ENCODE measurements at regions not wholly inside any gene's neighbourhood (a gene's known extent, or its start where the extent isn't known, plus 50 kb on each side); places are given as distances from the start of the nearest gene placed in this dataset.
"Not testable (repeated sequence)": the region's sequence is repeated elsewhere in the genome, so short reads cannot be mapped to it uniquely, and the experiment has no call there.

DNA sequence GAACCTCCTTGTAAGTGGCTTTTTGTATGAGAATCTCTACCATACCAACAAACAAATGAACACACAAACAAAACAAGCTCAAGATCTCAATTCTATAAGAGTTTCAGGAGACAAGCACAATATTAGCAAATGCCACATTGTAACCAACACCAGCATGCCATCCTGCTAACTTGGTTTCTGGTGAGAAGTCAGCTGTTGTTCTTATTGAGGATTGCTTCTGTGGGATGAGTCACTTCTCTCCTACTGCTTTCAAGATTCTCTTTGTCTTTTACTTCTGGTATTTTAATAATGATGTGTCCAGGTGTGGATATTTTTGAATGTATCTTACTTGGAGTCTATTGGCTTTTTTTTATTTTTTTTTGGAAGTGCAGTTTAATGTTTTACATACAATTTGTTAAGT is 131.7 kb downstream of the BCL2L11 start:
- no peak for DNase-seq

GRCh38 chr2:111254916-111255315 is 134.2 kb downstream of the BCL2L11 start:
- DNase-seq, result not testable (repeated sequence)

DNA sequence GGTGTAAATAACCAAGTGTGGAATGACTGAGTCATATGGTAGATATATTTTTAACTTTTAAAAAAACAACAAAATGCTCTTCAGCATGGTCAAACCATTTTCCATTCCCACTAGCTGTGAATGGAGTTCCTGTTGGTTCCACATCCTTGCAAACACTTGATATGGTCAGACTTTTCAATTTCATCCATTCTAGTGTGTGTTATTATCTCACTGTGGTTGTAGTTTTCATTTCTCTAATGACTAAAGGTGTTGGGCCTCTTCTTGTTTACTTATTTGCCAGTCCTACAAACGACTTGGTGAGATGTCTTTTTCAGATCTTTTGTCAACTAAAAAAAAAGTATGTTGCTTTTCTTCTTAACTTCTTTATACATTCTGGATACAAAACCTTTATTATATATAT is 135.9 kb downstream of the BCL2L11 start:
- DNase-seq, result not testable (repeated sequence)

DNA sequence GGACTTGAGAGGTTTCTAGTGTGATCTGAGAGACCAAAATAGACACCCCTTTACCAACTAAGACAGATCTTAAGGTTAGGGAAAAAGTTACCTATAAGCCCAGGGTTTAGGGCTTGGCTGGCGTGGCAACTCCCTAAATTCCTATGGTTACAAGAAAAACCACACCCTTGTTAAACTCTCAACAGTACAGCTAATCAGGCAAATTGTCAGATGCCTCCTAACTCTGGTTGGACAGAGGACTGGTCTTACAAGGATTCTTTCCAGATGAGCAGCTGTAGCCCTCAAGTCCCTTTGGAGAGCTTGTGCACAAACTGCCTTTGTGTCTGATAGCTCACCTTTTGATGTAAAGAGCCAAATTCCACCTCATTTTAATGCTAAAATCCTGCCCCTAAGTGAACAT is 136.9 kb downstream of the BCL2L11 start:
- not testable (repeated sequence) for DNase-seq

- DNase-seq, result not testable (repeated sequence)
Measured at GRCh38 chr2:111258318-111258717, 137.6 kb downstream of the BCL2L11 start.

- DNase-seq, result not testable (repeated sequence)
Measured at GRCh38 chr2:111262627-111263379, 142.1 kb downstream of the BCL2L11 start.

DNA sequence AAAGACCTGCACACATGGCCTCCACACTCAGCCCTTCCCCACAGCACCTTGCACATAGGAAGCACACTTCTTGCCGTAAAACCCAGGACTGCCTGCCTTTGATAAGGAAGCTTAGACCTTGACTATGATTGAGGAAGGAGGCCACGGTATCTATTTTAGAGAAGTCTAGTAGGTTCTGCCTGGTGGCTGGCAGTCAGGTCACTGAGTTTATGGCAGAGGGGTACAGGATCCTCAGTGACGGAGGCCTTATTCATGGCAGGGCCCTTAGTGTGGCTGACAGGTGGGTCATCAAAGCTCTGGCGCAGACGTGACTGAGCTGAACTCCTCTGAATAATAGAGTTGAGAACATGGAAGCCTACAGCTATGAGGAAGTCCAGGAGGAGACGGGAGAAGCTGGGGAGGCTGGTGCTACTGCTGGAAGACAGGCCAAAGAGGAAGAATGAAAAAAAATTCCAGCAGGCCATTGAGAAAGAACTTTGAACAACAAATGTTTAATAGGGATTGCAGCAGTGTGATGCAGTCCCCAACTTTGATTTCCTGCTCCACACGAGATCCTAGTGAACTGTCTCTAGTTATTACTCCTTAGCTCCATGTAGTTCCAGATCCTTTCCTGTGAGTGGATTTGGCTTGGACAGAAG is 142.8 kb downstream of the BCL2L11 start:
- not testable (repeated sequence) for DNase-seq

DNA sequence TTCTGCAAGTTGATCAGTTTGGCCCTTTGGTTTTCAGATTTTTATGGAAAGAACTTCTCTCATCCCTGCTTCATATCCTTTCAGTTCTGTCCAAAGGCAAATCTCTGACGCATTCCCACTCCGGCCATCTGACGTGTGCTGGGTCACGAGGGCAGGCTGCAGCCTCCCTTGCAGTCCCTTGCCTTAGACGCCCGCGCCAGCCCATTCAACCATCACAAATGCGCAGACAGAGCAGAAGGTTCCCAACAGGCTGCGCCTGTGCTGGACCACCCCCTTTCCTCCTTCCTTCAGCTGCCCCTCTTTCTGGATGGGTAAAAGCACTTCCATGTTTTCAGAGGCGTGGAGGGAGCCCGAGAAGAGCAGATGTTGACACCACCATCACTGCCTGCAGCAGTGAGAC is 144.2 kb downstream of the BCL2L11 start:
- DNase-seq, result not testable (repeated sequence)

DNA sequence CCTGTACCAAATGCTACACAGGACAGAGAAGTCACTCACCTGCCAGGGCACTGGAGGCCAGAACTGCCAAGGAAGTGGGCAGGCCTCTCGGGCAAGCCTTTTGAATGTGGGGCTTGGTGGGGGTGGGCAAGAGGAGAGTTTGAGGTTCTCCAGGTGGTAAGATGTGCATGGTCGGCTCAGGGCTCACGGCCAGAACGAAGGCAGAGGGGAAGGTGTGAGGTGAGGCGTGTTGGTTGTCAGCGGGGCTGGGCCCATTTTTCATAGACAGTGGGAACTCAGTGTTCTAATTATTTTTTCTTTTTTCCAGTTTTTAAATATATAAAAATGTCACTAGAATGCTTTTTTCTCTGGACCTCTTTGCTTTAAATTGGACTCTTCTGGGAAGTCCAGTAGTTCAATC is 145.8 kb downstream of the BCL2L11 start:
- not testable (repeated sequence) for DNase-seq

- DNase-seq, result not testable (repeated sequence)
Measured at GRCh38 chr2:111267038-111267437, 146.3 kb downstream of the BCL2L11 start.

DNA sequence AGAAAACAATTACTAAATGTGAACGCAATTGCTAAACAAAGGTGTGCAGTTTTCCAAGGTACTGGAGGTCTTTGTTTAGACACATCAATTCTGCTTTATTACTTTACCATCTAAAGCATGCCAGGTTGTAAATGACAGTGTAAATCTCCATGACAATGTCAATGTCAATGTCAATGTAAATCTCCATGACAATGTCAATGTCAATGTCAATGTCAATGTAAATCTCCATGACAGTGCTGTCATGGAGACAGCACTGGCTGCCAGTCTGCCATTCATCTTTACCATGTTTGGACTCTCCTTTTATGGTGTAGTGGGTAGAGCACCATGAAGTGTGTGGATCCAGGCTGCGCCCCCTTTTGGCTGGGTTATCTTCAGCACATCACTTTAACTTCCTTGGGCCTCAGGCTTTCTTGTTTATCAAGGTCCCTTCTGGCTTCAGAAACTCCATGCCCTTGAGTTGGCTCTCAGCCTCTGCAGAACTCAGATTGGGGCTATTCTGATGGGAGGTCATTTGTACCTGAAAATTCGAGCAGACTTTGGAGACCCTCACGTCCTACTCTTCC is 149.1 kb downstream of the BCL2L11 start:
- not testable (repeated sequence) for DNase-seq

- not testable (repeated sequence) for DNase-seq
Measured at GRCh38 chr2:111270569-111270968, 149.9 kb downstream of the BCL2L11 start.

GRCh38 chr2:111271647-111272304 is 151.1 kb downstream of the BCL2L11 start:
- not testable (repeated sequence) for DNase-seq

- not testable (repeated sequence) for DNase-seq
Measured at GRCh38 chr2:111273007-111273406, 152.3 kb downstream of the BCL2L11 start.

DNA sequence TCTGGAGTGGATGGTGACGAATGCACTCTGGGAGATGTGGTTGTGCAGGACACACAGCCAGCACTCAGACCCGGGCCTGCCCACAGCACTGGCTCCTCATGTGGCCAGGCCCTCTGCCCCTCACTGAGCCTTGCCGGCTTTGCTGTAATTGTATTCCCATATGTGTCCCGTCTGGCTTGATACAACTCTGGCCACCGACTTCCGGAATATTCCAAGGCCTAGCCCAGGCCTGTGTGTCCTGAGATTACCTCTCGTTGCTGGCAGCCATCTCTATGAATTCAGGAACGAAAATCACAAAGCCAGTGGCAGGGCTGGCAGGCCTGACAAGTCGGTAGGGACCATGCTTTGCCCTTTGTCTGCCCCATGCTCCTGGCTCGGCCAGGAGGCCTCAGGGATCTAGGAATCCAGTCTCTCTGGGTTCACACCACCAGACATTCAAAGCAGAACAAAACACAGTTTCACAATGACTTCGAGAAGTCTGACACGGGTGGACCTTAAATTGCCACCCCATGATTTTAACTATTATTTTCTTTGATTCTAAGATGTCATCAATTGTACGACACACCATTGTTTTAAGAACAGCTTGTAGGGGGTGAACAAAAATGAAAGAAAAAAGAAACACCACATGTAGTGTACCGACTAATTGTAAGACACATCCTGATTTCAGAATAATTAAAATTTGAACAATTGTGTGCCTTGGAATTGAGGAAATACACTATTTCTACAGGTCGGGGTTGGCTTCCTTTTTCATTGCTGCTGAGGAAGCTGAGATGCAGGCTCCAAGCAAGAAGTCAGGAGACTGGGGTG is 154.5 kb downstream of the BCL2L11 start:
- DNase-seq, result not testable (repeated sequence)

- not testable (repeated sequence) for DNase-seq
Measured at GRCh38 chr2:111275854-111276171, 155.1 kb downstream of the BCL2L11 start.

GRCh38 chr2:111278133-111278532 is 157.4 kb downstream of the BCL2L11 start:
- not testable (repeated sequence) for DNase-seq

GRCh38 chr2:111280709-111281286 is 160.1 kb downstream of the BCL2L11 start:
- not testable (repeated sequence) for DNase-seq

GRCh38 chr2:111282162-111282561 is 161.4 kb downstream of the BCL2L11 start:
- not testable (repeated sequence) for DNase-seq

DNA sequence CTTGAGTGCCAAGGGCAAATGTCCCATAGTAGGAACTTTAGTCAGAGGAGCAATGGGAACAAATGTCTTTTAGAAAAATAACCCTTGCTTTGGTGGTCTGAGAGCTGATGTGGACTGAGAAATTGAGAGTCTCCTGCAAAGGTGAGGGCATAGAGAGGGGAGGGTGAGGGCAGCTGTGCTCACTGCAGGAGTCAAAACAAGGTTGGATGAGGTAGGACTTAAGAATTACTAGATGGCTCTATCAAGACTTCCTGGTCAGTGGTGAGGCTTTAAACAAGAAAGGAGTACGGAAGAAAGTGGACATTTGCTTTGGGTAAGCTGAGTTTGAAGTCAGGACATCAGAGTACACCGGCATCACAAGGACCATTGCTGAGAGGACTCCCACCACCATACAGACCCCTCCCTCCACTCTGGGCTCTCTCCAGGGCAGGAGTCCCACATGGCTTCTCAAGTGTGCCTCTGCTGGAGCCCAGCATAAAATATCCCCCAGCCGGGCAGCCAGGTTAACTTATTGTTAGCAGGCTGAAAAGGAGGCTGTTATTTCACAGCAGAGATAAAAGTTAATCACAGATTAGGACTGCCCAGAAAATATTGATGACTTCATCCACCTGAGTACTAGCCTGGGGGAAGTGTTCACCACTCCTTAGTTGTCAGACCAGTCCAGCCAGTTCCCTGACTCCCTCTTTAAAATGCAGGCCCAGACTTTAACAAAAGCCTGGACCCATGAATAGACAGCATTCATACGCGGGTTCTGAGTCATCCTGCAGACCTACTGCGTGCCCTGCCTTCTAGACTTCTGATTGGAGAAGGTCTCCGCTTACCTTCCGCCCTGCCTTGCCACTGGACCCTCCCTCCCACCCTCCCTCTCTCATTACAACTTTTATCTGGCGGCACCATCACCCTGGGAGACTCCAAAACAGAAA is 167.2 kb downstream of the BCL2L11 start:
- DNase-seq, result not testable (repeated sequence)

- DNase-seq, result not testable (repeated sequence)
Measured at GRCh38 chr2:111290370-111290769, 169.7 kb downstream of the BCL2L11 start.
